Natural killer cell (primary cell): ENCODE measurements at regions not wholly inside any gene's neighbourhood (a gene's known extent, or its start where the extent isn't known, plus 50 kb on each side); places are given as distances from the start of the nearest gene placed in this dataset.

Experiments used
- ATAC-seq, 3 donors: fragments of 150-1000 bp in 2 of 3; fragments of 200-7000 bp in 1 of 3; cut with Tn5 transposase; 1 replicate in 1 of 3; 2 replicates in 2 of 3; pipeline ENCODE4 v1.10.0; 2021; ENCODE audit warnings: mild to moderate bottlenecking in 2 of 3, moderate library complexity in 2 of 3
- DNase-seq, 2 donors: peaks; one replicate each; pipeline versions ENCODE4 v3.0.0 to v3.0.0-alpha.2; 2013 to 2021; ENCODE audit warnings: mixed read lengths in 1 of 2
- H3K27ac ChIP-seq: one replicate; pipeline ENCODE4 v1.5.1; 2013; ENCODE audit warnings: mild to moderate bottlenecking, low read length
- H3K27me3 ChIP-seq: one replicate; pipeline ENCODE4 v1.6.1; 2013; ENCODE audit warnings: low read length; ENCODE audit not compliant: control insufficient read depth, insufficient read depth
- H3K36me3 ChIP-seq: one replicate; pipeline ENCODE4 v1.6.1; 2013; ENCODE audit warnings: low read length; ENCODE audit not compliant: control insufficient read depth, insufficient read depth
- H3K4me1 ChIP-seq: one replicate; pipeline ENCODE4 v1.6.1; 2013; ENCODE audit warnings: low read length; ENCODE audit not compliant: control insufficient read depth, insufficient read depth
- H3K4me3 ChIP-seq: one replicate; pipeline ENCODE4 v1.5.1; 2013; ENCODE audit warnings: low read length
- H3K9me3 ChIP-seq: one replicate; pipeline ENCODE4 v1.6.1; 2013; ENCODE audit warnings: low read length; ENCODE audit not compliant: control insufficient read depth, insufficient read depth
- H3K27ac Mint-ChIP-seq, 2 donors: one replicate each; pipeline ENCODE4 v1.8.0; 2022; ENCODE audit warnings: mild to moderate bottlenecking in 2 of 2, mixed read lengths in 2 of 2, moderate library complexity in 1 of 2
- H3K27me3 Mint-ChIP-seq, 2 donors: one replicate each; pipeline ENCODE4 v1.8.0; 2022; ENCODE audit warnings: low read depth in 2 of 2, mixed read lengths in 2 of 2
- H3K36me3 Mint-ChIP-seq: one replicate; pipeline ENCODE4 v1.8.0; 2022; ENCODE audit warnings: mixed read lengths
- H3K4me1 Mint-ChIP-seq, 2 donors: one replicate each; pipeline ENCODE4 v1.8.0; 2022; ENCODE audit warnings: mixed read lengths in 2 of 2
- H3K4me3 Mint-ChIP-seq: one replicate; pipeline ENCODE4 v1.8.0; 2022; ENCODE audit warnings: mild to moderate bottlenecking, moderate library complexity, mixed read lengths
- H3K9me3 Mint-ChIP-seq, 2 donors: one replicate each; pipeline ENCODE4 v1.8.0; 2022; ENCODE audit warnings: mixed read lengths in 2 of 2
- WGBS: methylation state at CpG from one replicate; pipeline ENCODE4 v1.1.7; 2013; ENCODE audit warnings: missing lambda C conversion rate; ENCODE audit not compliant: insufficient coverage; 5-methylcytosine and 5-hydroxymethylcytosine counted together
- intact Hi-C: fragments of 100-400 bp; cut with micrococcal nuclease; formaldehyde crosslinking; loops from one replicate; pipeline ENCODE4 v1.14.2; 2022
- TF ChIP-seq, protein P1 (sequence below): fragments of 200-600 bp; IDR thresholded peaks from one replicate; pipeline ENCODE4 v1.8.0; 2022; ENCODE audit warnings: antibody characterized with exemption

DNA sequence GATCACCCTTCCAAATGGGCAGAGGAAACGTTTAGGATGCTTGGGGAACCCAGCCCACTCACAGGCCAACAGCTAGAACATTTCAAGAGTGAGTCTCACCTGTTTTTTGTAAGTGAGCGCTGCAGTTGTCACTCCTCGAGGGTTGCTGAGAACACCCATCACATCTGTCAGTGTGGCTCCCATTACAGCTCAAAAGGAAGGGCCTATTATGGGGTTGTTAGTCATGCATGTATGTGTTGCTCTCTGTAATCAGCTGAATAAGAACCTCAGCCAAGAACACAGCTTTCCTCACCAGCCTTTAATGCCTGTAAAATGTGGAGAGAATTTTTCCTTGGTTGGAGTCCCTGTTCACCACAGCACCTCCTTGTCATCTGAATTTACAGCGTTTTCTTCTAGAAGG is 196.3 kb upstream of the KLF4 start:
- DNase-seq (no peak), ATAC-seq (no peak)
- no peak overlapping the region for H3K27ac ChIP-seq
- TF ChIP-seq, protein P1, sequence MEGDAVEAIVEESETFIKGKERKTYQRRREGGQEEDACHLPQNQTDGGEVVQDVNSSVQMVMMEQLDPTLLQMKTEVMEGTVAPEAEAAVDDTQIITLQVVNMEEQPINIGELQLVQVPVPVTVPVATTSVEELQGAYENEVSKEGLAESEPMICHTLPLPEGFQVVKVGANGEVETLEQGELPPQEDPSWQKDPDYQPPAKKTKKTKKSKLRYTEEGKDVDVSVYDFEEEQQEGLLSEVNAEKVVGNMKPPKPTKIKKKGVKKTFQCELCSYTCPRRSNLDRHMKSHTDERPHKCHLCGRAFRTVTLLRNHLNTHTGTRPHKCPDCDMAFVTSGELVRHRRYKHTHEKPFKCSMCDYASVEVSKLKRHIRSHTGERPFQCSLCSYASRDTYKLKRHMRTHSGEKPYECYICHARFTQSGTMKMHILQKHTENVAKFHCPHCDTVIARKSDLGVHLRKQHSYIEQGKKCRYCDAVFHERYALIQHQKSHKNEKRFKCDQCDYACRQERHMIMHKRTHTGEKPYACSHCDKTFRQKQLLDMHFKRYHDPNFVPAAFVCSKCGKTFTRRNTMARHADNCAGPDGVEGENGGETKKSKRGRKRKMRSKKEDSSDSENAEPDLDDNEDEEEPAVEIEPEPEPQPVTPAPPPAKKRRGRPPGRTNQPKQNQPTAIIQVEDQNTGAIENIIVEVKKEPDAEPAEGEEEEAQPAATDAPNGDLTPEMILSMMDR = no peak
- no peak overlapping the region for H3K4me3 ChIP-seq
- H3K4me3 Mint-ChIP-seq = no peak overlapping the region
- H3K36me3 Mint-ChIP-seq = no peaks in the 10 kb centered on the region
- H3K27ac Mint-ChIP-seq = no peak overlapping the region
- H3K36me3 ChIP-seq = no peaks in the 10 kb centered on the region
- WGBS = 76% methylated on average over 4 of the region's 4 CpGs
- H3K27me3 Mint-ChIP-seq = peaks cover 0 to 8% of the 10 kb centered on the region in 2 donors
- peaks cover 8% of the 10 kb centered on the region for H3K4me1 ChIP-seq
- intact Hi-C loops = no loop called here
- no peaks in the 10 kb centered on the region for H3K4me1 Mint-ChIP-seq
- H3K27me3 ChIP-seq = no peaks in the 10 kb centered on the region
- H3K9me3 ChIP-seq = no peaks in the 10 kb centered on the region
- peaks cover 2% of the 10 kb centered on the region in 2 donors for H3K9me3 Mint-ChIP-seq

DNA sequence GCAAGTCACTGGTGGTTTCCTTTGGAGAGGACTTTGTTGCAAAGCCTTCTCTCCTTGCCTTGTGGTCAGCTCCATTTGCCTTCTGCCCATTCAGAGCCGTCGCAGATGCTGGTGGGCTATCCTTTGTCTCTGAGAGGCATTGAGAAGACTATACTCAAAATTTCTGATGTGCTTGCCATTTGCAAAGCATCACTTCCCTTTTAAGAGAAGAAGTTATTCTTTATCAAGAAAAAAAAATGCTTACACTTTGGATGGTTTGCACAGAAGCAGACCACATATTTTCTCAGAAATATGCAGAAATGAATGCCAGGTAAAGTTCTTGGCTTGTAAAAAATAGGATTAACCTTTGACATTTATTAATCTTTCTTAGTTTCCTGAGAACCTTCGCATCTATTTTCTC is 195.8 kb upstream of the KLF4 start:
- H3K27me3 ChIP-seq = no peaks in the 10 kb centered on the region
- TF ChIP-seq, protein P1 = no peak
- intact Hi-C loops = no loop called here
- H3K4me1 ChIP-seq = peaks cover 8% of the 10 kb centered on the region
- no peaks in the 10 kb centered on the region for H3K36me3 ChIP-seq
- ATAC-seq (no peak), DNase-seq (no peak)
- H3K27ac Mint-ChIP-seq = no peak overlapping the region
- H3K27me3 Mint-ChIP-seq = peaks cover 0 to 8% of the 10 kb centered on the region in 2 donors
- no peaks in the 10 kb centered on the region for H3K9me3 ChIP-seq
- H3K36me3 Mint-ChIP-seq = no peaks in the 10 kb centered on the region
- H3K4me3 Mint-ChIP-seq = no peak overlapping the region
- no peak overlapping the region for H3K4me3 ChIP-seq
- no peak overlapping the region for H3K27ac ChIP-seq
- H3K9me3 Mint-ChIP-seq = peaks cover 0 to 2% of the 10 kb centered on the region in 2 donors
- no peaks in the 10 kb centered on the region for H3K4me1 Mint-ChIP-seq
- WGBS = 40% methylated on average over 2 of the region's 3 CpGs

DNA sequence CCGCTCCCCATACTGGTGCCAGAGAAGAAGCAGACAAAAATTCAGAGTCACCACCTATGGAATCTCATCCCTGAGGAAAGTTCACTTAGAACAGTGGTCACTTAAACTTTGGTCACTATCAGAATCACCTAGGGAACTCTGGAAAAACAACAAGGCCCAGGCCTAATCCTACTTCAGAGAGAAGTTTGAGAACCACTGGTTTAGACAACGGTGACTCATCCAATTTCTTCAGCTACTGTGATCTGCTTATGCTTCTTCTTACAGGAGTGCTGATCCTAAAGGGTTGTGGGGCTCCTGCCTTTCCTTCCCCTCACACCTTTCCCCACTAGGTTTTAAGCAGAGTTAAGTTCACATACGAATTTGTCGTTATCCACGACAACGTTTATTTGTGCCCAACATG is 194.7 kb upstream of the KLF4 start:
- Histone ChIP-seq H3K27ac (no peak overlapping the region), H3K4me1 (peaks cover 8% of the 10 kb centered on the region), H3K4me3 (no peak overlapping the region), H3K27me3 (no peaks in the 10 kb centered on the region), H3K9me3 (no peaks in the 10 kb centered on the region), H3K36me3 (no peaks in the 10 kb centered on the region)
- DNase-seq (no peak), ATAC-seq (no peak)
- H3K36me3 Mint-ChIP-seq = no peaks in the 10 kb centered on the region
- TF ChIP-seq, protein P1 = no peak
- H3K4me1 Mint-ChIP-seq = no peaks in the 10 kb centered on the region
- intact Hi-C loops = no loop called here
- H3K27me3 Mint-ChIP-seq = peaks cover 0 to 7% of the 10 kb centered on the region in 2 donors
- WGBS = 89% methylated on average over 6 of the region's 6 CpGs
- no peak overlapping the region for H3K4me3 Mint-ChIP-seq
- no peak overlapping the region for H3K27ac Mint-ChIP-seq
- H3K9me3 Mint-ChIP-seq = peaks cover 0 to 2% of the 10 kb centered on the region in 2 donors

DNA sequence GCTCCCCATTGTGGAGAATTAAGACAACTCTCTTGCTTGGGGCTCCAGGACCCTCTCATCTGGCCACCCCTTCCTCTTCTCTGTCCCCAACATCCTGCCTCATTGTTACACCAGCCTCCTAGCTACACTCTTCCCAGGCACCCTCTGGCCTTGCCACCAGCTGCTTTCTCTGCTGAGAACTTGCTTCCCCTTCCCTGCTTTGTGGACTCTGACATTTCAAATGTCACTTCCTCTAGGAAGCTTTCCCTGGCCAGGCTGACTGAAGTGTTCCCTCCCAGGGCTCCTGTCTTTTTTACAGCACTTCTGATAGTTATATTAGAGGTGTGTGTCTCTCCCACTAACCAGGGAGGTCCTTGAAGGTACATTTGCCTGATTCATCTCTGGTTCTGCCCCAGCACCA is 194.0 kb upstream of the KLF4 start:
- Mint-ChIP-seq H3K4me3 (no peak overlapping the region), H3K36me3 (no peaks in the 10 kb centered on the region), H3K4me1 (no peaks in the 10 kb centered on the region), H3K27ac (no peak overlapping the region), H3K9me3 (no peaks in the 10 kb centered on the region), H3K27me3 (peaks cover 0 to 5% of the 10 kb centered on the region in 2 donors)
- no peaks in the 10 kb centered on the region for H3K9me3 ChIP-seq
- no peaks in the 10 kb centered on the region for H3K36me3 ChIP-seq
- no peak overlapping the region for H3K4me3 ChIP-seq
- H3K27ac ChIP-seq = no peak overlapping the region
- intact Hi-C loops = no loop called here
- H3K4me1 ChIP-seq = peaks cover 8% of the 10 kb centered on the region
- no peaks in the 10 kb centered on the region for H3K27me3 ChIP-seq
- ATAC-seq = no peak
- DNase-seq = no peak
- TF ChIP-seq, protein P1 = no peak
